ENCODE measurements at regions not wholly inside any gene's neighbourhood (a gene's known extent, or its start where the extent isn't known, plus 50 kb on each side); places are given as distances from the start of the nearest gene placed in this dataset.

GRCh38 chr5:158275511-158275910 lies 416.6 kb upstream of the CLINT1 start:
- TF ChIP-seq POLR2A (IDR thresholded peaks at IDR 0.05) (no peak), CTCF (IDR thresholded peaks at IDR 0.05) (no peak)
